GM19238 (cell line): ENCODE measurements at regions not wholly inside any gene's neighbourhood (a gene's known extent, or its start where the extent isn't known, plus 50 kb on each side); places are given as distances from the start of the nearest gene placed in this dataset.

Experiments used
- DNase-seq: peaks from one replicate; pipeline ENCODE4 v3.0.0; 2011; ENCODE audit warnings: low spot score; ENCODE audit not compliant: insufficient read length

DNA sequence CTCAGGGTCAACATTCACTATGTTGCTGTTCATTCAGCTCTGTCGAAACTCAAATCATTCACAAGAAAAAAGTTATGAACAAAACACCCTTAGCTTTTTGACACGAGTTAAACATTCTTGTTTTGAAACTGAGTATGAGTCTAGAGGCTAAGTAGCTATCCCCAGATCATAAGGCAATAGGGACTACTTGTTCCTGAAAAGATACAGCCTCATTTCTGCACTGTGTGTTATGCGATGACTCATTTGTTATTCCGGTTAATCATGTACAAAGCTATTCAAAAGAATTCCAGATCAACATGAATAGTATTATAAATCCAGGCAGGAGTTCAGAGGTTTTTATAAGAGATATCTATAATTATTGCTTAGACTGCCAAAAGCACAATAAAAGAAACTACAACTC, 908.0 kb downstream of the QKI start:
- DNase-seq: no peak

DNA sequence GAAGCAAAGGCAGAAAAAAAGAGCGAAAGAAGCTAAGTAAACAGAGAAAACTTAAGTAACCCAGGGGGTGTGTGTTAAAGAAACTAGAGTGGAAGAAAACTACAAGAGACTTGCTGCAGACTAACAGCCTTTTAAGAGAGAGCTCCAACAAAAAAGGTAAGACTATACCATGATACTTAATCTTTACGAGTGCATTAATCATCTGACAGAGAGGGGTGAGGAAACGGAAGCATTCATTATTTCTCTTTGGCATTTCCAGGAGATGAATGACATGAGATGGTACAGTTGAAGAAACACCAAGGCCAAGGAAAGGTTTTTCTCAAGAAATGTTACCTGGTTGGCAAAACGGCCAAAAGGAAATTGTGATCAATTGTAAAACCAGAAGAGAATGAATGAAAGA, 906.8 kb downstream of the QKI start:
- no peak for DNase-seq

DNA sequence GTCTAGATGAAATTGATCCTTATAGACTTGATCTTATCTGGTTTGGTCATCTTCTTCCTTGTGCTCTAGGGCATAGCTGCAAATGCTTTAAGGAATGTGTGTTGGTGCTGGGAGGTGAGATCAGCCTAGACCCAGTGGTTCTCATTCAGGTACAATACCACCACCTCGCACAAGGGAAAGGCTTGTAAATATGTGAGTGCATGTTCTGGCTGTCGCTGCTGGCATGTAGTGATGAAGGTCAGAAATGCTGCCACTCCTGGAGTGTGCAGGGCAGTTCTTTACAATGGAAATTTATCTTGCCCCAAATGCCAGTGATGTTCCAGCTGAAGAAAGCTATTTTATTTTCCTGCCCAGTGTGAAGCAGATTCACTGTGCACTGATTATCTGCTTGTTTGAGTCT, 900.9 kb downstream of the QKI start:
- DNase-seq: no peak

DNA sequence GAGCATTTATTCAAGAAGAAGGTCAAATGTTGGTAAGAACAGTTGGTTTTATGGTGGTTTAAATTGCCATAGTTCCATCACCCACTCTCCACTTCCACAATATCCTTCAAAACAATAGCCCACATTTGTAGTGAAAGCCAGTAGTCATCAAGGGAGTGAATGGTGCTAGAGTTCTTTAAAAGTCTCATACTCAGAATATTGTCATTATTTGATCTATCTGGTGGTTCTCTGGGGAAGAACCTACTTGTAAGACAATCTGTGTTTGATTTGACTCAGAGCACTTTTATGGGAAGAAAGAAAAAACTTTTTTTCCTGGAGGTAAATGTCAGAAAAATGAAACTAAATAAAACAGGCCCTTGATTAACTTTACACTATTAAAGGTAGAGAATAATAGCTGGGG, 893.8 kb downstream of the QKI start:
- DNase-seq: no peak

DNA sequence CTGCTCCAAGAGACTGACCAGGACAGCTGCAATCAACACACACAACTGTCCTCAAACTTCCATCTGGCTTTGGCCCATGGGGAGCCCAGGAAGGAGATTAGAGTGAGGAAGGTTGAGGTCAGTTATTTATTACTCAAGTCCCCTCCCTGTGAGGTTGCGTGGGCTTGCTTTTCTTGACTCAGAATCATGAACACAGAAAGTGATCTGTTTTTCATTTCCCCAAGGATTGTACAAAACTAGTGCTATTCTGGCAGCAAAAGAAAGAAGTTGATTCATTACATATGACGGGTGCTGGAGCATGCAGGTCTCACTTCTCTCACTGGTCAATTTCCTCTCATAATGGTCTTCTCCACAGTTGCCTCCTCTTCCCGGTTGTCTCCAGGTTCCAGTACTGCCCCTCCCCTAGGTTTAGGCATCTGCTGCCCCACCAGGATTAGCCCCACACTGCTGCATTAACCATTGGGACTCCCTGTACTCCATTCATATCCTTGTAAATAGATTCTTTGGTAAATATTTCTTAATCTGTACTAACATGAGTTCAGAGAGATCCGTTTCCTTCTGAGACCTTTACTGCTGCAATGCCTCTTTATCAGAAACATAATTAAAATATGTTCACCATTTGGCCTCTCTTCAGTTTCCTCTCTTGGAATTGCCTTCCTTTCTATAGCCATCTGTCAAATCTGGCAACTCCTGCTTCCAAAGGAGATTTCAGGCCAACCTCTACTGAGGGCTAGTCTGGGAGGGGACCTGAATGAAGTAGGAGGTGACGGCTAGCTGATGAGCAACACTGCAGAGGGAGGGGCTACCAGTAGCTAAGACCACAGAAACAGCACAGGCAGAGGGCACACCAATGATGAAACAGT, 888.8 kb downstream of the QKI start:
- no peak for DNase-seq

DNA sequence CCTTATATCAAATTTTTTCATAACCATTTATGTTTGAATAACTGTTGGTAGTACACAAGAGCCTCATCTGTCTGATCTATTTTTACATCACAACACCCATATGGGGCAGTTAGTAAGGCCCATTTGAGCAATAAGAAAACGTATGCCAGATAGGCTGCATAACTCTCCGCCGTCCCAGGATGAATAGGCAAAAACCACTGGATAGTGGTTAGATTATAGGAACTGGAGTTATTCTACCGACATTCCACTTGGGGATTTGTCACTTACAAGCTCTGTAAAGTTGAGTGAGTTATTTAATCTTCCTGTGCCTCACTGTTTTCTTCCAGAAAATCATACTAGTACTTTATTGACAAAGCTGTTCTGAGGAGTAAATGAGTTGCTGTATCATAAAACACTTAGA, 881.9 kb downstream of the QKI start:
- DNase-seq: no peak

- no peak for DNase-seq
Measured at GRCh38 chr6:164294047-164294784, 879.7 kb downstream of the QKI start.

DNA sequence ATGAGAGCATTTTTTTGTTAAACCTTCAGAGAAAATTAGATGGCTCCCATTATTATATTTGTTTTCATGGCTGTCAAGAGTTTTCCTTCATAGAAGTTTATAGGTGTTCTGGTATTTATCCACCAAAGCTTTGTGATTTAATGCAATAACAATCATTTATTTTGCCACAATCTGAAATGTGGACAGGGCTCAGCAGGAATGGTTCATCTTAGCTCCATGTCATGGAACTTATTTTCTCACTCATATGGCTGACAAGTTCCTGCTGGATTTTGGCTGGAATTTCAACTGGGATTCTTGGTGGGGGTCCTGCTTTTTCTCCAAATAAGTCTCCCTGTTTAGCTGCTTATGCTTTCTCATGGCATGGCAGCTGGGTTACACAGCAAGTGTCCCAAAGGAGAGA, 876.7 kb downstream of the QKI start:
- DNase-seq: no peak

DNA sequence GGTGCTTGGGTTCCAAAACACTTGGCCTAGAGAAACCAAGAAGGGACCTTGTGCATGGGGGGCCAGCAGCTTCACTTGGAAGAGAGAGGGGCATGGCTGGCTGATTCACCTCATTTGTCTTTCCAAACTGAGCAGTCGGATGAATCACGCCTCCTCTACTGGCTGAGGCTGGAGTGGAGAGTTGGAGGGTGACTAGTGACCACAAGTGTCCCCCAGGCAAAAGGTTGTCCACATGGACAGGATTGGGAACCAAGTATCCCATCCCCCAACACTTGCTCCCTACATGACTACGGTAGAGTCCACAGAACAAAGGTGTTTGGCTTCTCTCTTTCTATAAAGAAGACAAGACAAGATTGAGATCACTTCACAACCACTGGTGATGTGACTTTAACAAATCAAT, 875.6 kb downstream of the QKI start:
- no peak for DNase-seq

DNA sequence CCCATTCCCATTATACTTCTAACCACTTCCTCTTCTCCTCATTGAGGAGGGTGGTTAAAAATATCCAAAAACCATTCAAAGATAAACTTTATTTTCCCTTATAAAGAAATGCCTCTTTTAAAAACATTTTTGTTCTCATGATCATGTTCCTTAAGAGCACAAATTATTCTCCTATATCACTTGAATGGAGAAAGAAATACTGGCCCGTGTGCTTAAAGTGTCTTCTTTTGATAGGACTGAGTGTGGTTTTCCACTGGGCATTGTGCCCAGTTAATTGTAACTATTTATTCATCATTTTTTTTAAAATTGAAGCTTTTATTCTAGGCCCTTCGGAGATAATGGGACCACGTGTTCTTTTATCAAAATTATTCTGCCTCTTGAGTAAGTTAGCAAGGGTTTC, 871.5 kb downstream of the QKI start:
- no peak for DNase-seq

- DNase-seq: no peak
Measured at GRCh38 chr6:164283574-164283973, 869.1 kb downstream of the QKI start.

- DNase-seq: no peak
Measured at GRCh38 chr6:164276211-164276610, 861.7 kb downstream of the QKI start.

- no peak for DNase-seq
Measured at GRCh38 chr6:164275773-164276172, 861.3 kb downstream of the QKI start.

- no peak for DNase-seq
Measured at GRCh38 chr6:164274493-164274892, 860.0 kb downstream of the QKI start.

- no peak for DNase-seq
Measured at GRCh38 chr6:164273491-164273890, 859.0 kb downstream of the QKI start.

- DNase-seq: no peak
Measured at GRCh38 chr6:164266851-164267250, 852.3 kb downstream of the QKI start.

- DNase-seq: no peak
Measured at GRCh38 chr6:164262348-164262747, 847.8 kb downstream of the QKI start.

DNA sequence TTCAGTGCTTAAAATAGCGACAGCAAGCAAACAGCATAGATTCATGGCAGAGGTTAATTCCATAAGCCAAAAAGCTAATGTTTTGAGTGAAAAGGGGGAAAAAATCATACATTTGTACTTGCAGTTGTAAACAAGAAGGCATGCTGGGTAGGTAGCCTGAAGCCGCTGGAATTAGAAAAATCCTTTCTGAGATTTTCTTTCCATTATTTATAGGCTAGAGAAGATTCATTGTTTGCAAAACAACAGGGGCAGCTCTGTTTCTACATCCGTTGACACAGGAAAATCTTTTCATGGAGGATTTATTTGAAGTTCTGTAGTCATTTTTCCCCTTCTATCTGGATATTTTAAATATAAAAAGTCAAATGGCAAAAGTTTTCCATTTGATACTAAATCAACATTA, 843.9 kb downstream of the QKI start:
- no peak for DNase-seq

DNA sequence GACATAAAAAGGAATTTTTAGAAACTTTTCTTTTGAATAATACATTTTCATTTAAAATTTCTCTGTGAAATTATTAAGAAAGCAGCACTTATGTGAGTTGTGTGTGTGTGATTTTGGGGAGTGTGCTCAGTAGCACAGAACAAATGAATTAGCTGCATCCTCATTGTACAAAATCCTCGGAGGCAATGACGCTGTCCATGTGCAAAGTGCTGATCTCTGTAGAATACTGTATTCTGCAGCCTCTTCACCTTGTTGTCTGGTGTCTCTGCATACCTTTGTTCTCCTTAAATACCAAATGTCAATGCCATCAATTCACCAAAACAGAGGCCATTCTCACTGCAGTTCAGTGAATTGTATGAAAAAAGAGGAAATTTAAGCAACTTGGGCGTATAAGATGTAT, 838.4 kb downstream of the QKI start:
- DNase-seq: no peak

DNA sequence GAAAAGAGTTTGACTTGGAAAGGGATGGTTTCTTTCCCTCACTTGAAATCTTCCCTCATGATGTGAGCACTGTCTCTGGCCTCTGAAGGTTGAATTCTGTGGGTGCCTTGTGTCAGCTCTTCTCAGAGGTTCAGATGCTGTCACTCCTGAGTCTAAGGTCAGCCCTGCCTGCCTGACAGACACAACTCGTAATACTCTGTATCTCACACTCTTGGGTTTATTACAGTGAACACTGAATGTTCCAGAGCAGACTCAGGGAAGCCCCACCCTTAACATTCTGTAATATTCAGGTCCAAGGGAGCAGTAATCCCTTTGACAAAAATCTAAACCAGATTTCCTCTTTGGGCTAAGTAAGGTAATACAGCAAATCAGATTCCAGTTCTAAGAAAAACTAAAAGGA, 837.8 kb downstream of the QKI start:
- DNase-seq: no peak

GRCh38 chr6:164247106-164247505, 832.6 kb downstream of the QKI start:
- DNase-seq: no peak

GRCh38 chr6:164246082-164246481, 831.6 kb downstream of the QKI start:
- no peak for DNase-seq

- DNase-seq: no peak
Measured at GRCh38 chr6:164243949-164244348, 829.4 kb downstream of the QKI start.
